ENCODE measurements at regions not wholly inside any gene's neighbourhood (a gene's known extent, or its start where the extent isn't known, plus 50 kb on each side); places are given as distances from the start of the nearest gene placed in this dataset.

GRCh38 chr1:63200676-63201075 lies 121.7 kb upstream of the FOXD3 start:
- no peak for DNase-seq (ENCODE audit: low spot score)

DNA sequence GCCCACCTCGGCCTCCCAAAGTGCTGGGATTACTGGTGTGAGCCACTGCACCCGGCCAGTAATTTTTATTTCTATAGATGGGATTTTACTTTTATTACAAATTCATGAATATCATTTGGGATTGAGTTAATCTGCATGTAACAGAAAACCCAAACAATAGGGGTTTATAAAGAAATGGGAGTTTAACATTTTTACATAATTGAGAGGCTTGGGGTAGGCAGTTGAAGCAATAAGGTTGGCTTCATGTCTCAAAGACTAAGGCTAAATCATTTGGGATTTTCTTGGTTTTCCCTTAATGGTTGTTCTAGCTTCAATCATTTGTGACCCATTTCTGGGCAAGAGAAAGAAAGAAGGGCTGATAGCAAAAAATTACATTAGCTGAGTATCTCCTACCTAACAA lies 118.7 kb upstream of the FOXD3 start:
- no peak for DNase-seq (ENCODE audit: low spot score)

GRCh38 chr1:63205776-63206175 lies 116.6 kb upstream of the FOXD3 start:
- DNase-seq (ENCODE audit: low spot score): no peak

- no peak for DNase-seq (ENCODE audit: low spot score)
Observed at GRCh38 chr1:63214553-63214952, 107.8 kb upstream of the FOXD3 start.

DNA sequence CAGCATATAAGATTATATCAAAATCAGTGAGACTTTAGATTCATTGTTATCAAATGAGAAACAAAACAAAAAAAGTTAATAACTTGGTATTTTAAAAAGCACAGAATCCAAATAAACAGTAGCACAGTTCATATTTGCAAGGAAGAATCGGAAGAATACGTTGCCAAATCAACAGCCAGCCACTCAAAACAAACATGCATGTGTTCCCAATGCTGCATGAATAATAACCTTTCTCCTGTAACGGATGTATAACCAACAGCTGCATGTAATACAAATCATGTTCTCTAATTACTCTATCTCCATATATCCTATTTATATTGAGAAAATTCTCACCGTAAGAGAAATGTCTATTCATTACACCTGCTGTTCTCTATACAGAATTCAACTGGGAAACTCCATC lies 98.9 kb upstream of the FOXD3 start:
- DNase-seq (ENCODE audit: low spot score): no peak

GRCh38 chr1:63230722-63231121 lies 91.6 kb upstream of the FOXD3 start:
- no peak for DNase-seq (ENCODE audit: low spot score)

- no peak for DNase-seq (ENCODE audit: low spot score)
Observed at GRCh38 chr1:63238721-63239120, 83.6 kb upstream of the FOXD3 start.

DNA sequence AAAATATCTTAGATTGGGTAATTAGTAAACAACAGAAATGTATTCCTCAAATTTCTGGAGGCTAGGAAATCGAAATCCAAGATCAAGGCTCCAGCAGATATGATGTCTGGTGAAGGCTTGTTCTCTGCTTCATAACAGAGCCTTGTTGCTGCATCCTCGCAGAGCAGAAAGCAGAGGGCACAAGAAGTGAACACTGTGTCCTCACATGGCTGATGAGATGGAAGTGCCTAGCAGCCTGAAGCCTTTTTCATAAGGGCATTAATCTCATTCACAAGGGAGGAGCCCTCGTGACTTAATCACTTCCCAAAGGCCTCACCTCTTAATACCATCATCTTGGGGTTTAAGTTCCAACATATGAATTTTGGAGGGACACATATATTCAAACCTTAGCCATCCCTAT lies 77.2 kb upstream of the FOXD3 start:
- no peak for DNase-seq (ENCODE audit: low spot score)

DNA sequence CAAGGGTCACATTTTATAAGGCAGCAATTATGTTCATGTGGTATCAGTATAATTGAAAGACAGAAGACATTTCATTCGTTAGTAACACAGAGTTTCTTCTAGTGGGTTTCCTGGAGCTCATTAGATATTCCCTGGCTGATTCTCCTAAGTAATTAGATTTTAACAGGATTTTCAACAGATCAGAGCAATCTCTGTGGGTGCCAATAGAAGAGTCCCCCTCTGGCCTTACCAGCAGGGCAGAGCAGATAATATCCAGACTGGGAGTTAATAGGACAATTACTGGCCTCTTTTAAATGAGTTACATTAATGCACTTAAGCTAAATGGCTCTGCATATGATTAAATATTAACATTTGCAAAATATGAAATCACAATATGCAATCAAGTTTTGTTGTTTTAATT lies 74.2 kb upstream of the FOXD3 start:
- no peak for DNase-seq (ENCODE audit: low spot score)

DNA sequence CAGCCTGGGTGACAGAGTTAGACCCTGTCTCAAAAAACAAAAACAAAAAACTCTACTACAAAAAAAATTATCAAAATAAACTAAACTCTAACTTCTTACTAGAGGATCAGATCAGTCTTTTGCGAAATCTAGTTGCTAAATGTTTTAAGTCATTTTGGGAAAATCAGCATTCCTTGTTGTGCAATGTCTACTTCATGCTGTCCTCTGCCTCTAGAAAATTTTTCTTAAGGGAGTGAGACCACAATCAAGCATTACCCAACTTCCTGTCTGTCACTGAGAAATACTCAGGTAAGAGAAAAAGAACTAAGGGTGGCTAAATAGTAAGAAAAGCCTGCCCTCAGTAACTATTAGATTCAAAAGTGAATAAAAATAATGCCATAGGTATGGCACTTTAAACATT lies 67.2 kb upstream of the FOXD3 start:
- DNase-seq (ENCODE audit: low spot score): no peak

- DNase-seq (ENCODE audit: low spot score): no peak
Observed at GRCh38 chr1:63261736-63262458, 60.5 kb upstream of the FOXD3 start.

DNA sequence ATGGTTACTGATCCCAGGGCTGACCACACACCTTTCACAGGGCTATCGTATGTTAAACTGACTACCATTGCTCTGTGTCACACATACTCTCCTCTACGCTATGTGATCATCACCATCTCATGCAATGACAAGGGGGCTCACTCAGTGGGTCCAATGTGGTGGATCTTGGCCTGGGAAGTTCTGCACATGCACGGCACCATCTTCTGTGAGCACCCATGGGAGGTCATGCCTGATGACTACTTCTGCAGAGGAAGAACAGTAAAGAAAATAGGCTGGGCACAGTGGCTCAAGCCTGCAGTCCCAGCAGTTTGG lies 60.0 kb upstream of the FOXD3 start:
- no peak for DNase-seq (ENCODE audit: low spot score)

DNA sequence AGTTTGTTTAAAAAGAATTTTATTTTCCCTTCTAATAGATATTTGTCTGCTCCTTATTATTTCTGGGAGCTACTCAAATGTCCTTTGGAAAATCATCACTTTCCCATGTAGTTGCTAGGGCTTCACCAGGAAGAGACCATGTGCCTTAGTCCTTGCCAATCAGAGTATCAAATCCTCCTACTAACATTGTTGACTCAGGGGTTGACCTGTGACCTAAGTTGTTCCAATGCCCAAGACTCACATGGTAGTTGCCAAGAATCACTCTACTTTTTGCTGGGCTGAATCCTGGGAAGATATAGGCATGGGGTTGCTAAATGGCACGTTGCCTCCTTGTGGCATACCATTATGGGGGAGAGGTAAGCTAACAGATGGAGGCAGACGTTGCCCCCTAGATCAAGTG lies 58.2 kb upstream of the FOXD3 start:
- no peak for DNase-seq (ENCODE audit: low spot score)

DNA sequence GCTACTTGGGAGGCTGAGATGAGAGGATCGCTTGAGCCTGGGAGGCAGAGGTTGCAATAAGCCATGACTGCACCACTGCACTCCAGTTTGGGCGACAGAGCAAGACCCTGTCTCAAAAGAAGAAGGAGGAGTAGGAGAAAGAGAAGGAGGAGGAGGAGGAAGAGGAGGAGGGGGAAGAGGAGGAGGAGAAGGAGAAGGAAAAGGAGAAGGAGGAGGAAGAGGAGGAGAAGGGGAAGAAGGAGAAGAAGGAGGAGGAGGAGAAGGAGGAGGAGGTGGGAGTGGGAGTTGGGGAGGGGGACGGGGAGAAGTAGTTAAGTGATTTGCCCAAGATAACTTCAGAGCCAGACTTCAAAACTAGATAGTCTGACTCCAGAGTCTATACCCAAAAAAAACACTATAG lies 55.5 kb upstream of the FOXD3 start:
- no peak for DNase-seq (ENCODE audit: low spot score)

GRCh38 chr1:63268876-63269275 lies 53.5 kb upstream of the FOXD3 start:
- DNase-seq (ENCODE audit: low spot score): no peak

GRCh38 chr1:63269571-63269970 lies 52.8 kb upstream of the FOXD3 start:
- DNase-seq (ENCODE audit: low spot score): no peak
